GM23338 (cell line): ENCODE measurements at regions not wholly inside any gene's neighbourhood (a gene's known extent, or its start where the extent isn't known, plus 50 kb on each side); places are given as distances from the start of the nearest gene placed in this dataset.

Experiments
- CREB1 ChIP-seq: fragments of 250-450 bp; sonication (Bioruptor Pico); IDR thresholded peaks from 2 replicates; pipeline ENCODE4 v1.5.0; 2020; ENCODE audit warnings: low read depth, mild to moderate bottlenecking, moderate library complexity
- EZH2 ChIP-seq: fragments of 200-600 bp; sonication (generic); IDR thresholded peaks from one replicate; pipeline ENCODE4 v1.8.0; 2017; ENCODE audit warnings: antibody characterized with exemption, mild to moderate bottlenecking, low read depth; ENCODE audit not compliant: unreplicated experiment
- EZH2phosphoT487 ChIP-seq: fragments of 200-600 bp; sonication (generic); IDR thresholded peaks from one replicate; pipeline ENCODE4 v1.8.1; 2018; ENCODE audit warnings: antibody characterized with exemption; ENCODE audit not compliant: unreplicated experiment
- NANOG ChIP-seq: IDR thresholded peaks from 2 replicates; pipeline ENCODE4 v1.6.1; 2016; ENCODE audit warnings: antibody characterized with exemption, borderline replicate concordance
- TF ChIP-seq, protein P1 (sequence below), 2 experiments: fragments of 200-600 bp in 1 of 2; sonication (generic) in 1 of 2; conservative IDR thresholded peaks; 2 replicates each; pipeline versions ENCODE4 v1.5.1 to v1.6.1; 2016 to 2017; ENCODE audit warnings: antibody characterized with exemption in 2 of 2, low read depth in 2 of 2, mild to moderate bottlenecking in 2 of 2, moderate library complexity in 1 of 2
- TF ChIP-seq, protein P2 (sequence below): IDR thresholded peaks from one replicate; pipeline ENCODE4 v1.6.1; 2018; ENCODE audit warnings: antibody characterized with exemption; ENCODE audit not compliant: unreplicated experiment

DNA sequence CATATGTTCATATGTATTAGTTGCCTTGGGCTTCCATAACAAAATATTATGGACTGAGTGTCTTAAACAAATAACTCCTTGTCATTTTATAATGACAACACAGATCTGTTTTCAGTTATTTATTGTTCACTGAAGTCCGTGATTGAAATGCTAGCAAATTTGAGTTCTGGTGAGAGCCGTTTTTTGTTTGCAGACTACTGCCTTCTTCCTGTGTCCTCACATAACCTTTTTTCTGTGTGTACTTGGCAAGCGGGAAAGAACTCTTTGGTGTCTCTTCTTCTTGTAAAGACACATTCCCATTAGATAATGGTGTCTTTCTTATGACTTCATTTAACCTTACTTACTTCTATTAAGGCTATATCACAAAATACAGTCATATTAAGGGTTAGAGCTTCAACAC, 482.9 kb upstream of the EYS start:
- TF ChIP-seq, protein P1, sequence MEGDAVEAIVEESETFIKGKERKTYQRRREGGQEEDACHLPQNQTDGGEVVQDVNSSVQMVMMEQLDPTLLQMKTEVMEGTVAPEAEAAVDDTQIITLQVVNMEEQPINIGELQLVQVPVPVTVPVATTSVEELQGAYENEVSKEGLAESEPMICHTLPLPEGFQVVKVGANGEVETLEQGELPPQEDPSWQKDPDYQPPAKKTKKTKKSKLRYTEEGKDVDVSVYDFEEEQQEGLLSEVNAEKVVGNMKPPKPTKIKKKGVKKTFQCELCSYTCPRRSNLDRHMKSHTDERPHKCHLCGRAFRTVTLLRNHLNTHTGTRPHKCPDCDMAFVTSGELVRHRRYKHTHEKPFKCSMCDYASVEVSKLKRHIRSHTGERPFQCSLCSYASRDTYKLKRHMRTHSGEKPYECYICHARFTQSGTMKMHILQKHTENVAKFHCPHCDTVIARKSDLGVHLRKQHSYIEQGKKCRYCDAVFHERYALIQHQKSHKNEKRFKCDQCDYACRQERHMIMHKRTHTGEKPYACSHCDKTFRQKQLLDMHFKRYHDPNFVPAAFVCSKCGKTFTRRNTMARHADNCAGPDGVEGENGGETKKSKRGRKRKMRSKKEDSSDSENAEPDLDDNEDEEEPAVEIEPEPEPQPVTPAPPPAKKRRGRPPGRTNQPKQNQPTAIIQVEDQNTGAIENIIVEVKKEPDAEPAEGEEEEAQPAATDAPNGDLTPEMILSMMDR (conservative IDR thresholded peaks at IDR 0.05; ENCODE audit: low read depth in 2 of 2), result no peak
- TF ChIP-seq, protein P2, sequence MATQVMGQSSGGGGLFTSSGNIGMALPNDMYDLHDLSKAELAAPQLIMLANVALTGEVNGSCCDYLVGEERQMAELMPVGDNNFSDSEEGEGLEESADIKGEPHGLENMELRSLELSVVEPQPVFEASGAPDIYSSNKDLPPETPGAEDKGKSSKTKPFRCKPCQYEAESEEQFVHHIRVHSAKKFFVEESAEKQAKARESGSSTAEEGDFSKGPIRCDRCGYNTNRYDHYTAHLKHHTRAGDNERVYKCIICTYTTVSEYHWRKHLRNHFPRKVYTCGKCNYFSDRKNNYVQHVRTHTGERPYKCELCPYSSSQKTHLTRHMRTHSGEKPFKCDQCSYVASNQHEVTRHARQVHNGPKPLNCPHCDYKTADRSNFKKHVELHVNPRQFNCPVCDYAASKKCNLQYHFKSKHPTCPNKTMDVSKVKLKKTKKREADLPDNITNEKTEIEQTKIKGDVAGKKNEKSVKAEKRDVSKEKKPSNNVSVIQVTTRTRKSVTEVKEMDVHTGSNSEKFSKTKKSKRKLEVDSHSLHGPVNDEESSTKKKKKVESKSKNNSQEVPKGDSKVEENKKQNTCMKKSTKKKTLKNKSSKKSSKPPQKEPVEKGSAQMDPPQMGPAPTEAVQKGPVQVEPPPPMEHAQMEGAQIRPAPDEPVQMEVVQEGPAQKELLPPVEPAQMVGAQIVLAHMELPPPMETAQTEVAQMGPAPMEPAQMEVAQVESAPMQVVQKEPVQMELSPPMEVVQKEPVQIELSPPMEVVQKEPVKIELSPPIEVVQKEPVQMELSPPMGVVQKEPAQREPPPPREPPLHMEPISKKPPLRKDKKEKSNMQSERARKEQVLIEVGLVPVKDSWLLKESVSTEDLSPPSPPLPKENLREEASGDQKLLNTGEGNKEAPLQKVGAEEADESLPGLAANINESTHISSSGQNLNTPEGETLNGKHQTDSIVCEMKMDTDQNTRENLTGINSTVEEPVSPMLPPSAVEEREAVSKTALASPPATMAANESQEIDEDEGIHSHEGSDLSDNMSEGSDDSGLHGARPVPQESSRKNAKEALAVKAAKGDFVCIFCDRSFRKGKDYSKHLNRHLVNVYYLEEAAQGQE, result no peak
- TF ChIP-seq CREB1 (CRISPR knock-in tag), result no peak
- TF ChIP-seq NANOG, result no peak
- TF ChIP-seq EZH2, result no peak
- TF ChIP-seq EZH2phosphoT487, result no peak
